HG03439 (cell line): ENCODE measurements at regions not wholly inside any gene's neighbourhood (a gene's known extent, or its start where the extent isn't known, plus 50 kb on each side); places are given as distances from the start of the nearest gene placed in this dataset.

Experiments used
- ATAC-seq: cut with Tn5 transposase; IDR thresholded peaks from one replicate; pipeline ENCODE4 v1.9.1; 2021; ENCODE audit warnings: mild to moderate bottlenecking, moderate library complexity; ENCODE audit not compliant: unreplicated experiment

GRCh38 chr7:130990178-130990832, 256.3 kb upstream of the KLF14 start:
- no peak for ATAC-seq

- ATAC-seq = no peak
Measured at GRCh38 chr7:130993671-130994365, 259.8 kb upstream of the KLF14 start.

- no peak for ATAC-seq
Measured at GRCh38 chr7:130994378-130995115, 260.5 kb upstream of the KLF14 start.

GRCh38 chr7:130995252-130996081, 261.5 kb upstream of the KLF14 start:
- no peak for ATAC-seq

GRCh38 chr7:130996205-130996832, 262.3 kb upstream of the KLF14 start:
- no peak for ATAC-seq

- no peak for ATAC-seq
Measured at GRCh38 chr7:130996833-130997231, 262.8 kb upstream of the KLF14 start.

- ATAC-seq = no peak
Measured at GRCh38 chr7:130998993-130999602, 265.1 kb upstream of the KLF14 start.

- ATAC-seq = no peak
Measured at GRCh38 chr7:130999926-131000325, 265.9 kb upstream of the KLF14 start.

- no peak for ATAC-seq
Measured at GRCh38 chr7:131000389-131000788, 266.4 kb upstream of the KLF14 start.

- ATAC-seq = no peak
Measured at GRCh38 chr7:131000873-131001272, 266.9 kb upstream of the KLF14 start.

GRCh38 chr7:131002600-131002999, 268.6 kb upstream of the KLF14 start:
- no peak for ATAC-seq

- no peak for ATAC-seq
Measured at GRCh38 chr7:131003634-131004033, 269.6 kb upstream of the KLF14 start.

GRCh38 chr7:131004371-131004770, 270.4 kb upstream of the KLF14 start:
- ATAC-seq = no peak

- peak; percentile 45 for ATAC-seq
Measured at GRCh38 chr7:131007439-131008330, 273.7 kb upstream of the KLF14 start.

- no peak for ATAC-seq
Measured at GRCh38 chr7:131008840-131009711, 275.1 kb upstream of the KLF14 start.

- no peak for ATAC-seq
Measured at GRCh38 chr7:131010029-131010716, 276.2 kb upstream of the KLF14 start.

- no peak for ATAC-seq
Measured at GRCh38 chr7:131010717-131011431, 276.9 kb upstream of the KLF14 start.
